HepG2 (cell line): ENCODE measurements at regions not wholly inside any gene's neighbourhood (a gene's known extent, or its start where the extent isn't known, plus 50 kb on each side); places are given as distances from the start of the nearest gene placed in this dataset.

Experiments
- CENPBD1 ChIP-seq: sonication (generic); formaldehyde crosslinking; IDR thresholded peaks from 2 replicates; pipeline ENCODE4 v1.8.0; 2022; ENCODE audit warnings: missing genetic modification reagents, low read depth, mild to moderate bottlenecking, borderline replicate concordance
- CHD4 ChIP-seq: fragments of 200-600 bp; sonication (generic); IDR thresholded peaks from 2 replicates; pipeline ENCODE4 v1.7.0; 2017; ENCODE audit warnings: mild to moderate bottlenecking, low read length, borderline replicate concordance
- GTF3A ChIP-seq: sonication (generic); formaldehyde crosslinking; conservative IDR thresholded peaks from 2 replicates; pipeline ENCODE4 v1.4.0; 2020; ENCODE audit warnings: mild to moderate bottlenecking, missing genetic modification reagents
- HNF4A ChIP-seq: sonication (generic); formaldehyde crosslinking; IDR thresholded peaks from 2 replicates; pipeline ENCODE4 v1.4.0; 2020; ENCODE audit warnings: missing genetic modification reagents
- KDM4B ChIP-seq: sonication (generic); formaldehyde crosslinking; IDR thresholded peaks from 2 replicates; pipeline ENCODE4 v1.4.0; 2020; ENCODE audit warnings: missing genetic modification reagents
- MAFG ChIP-seq: sonication (generic); formaldehyde crosslinking; IDR thresholded peaks from 2 replicates; pipeline ENCODE4 v1.5.1; 2020; ENCODE audit warnings: mild to moderate bottlenecking, missing genetic modification reagents
- MTA1 ChIP-seq: sonication (generic); formaldehyde crosslinking; IDR thresholded peaks from 2 replicates; pipeline ENCODE4 v1.4.0; 2020; ENCODE audit warnings: missing genetic modification reagents, mild to moderate bottlenecking, borderline replicate concordance
- NCOR1 ChIP-seq: fragments of 200-600 bp; sonication (generic); IDR thresholded peaks from 2 replicates; pipeline ENCODE4 v1.7.0; 2017; ENCODE audit warnings: antibody characterized with exemption, low read length, borderline replicate concordance
- NFKBIZ ChIP-seq: IDR thresholded peaks from 2 replicates; pipeline ENCODE4 v1.6.1; 2018; ENCODE audit warnings: missing genetic modification reagents, missing compliant biosample characterization
- RAD51 ChIP-seq: fragments of 450-650 bp; IDR thresholded peaks from 2 replicates; pipeline ENCODE4 v1.6.1; 2016; ENCODE audit warnings: borderline replicate concordance
- SMAD9 ChIP-seq: sonication (generic); formaldehyde crosslinking; IDR thresholded peaks from 2 replicates; pipeline ENCODE4 v1.5.1; 2020; ENCODE audit warnings: mild to moderate bottlenecking, missing genetic modification reagents
- SP4 ChIP-seq: sonication (generic); formaldehyde crosslinking; IDR thresholded peaks from 2 replicates; pipeline ENCODE4 v1.8.1; 2023; ENCODE audit warnings: mild to moderate bottlenecking, missing genetic modification reagents
- TOPORS ChIP-seq: sonication (generic); formaldehyde crosslinking; IDR thresholded peaks from 2 replicates; pipeline ENCODE4 v1.8.0; 2023; ENCODE audit warnings: mild to moderate bottlenecking, missing genetic modification reagents
- ZBTB37 ChIP-seq: sonication (generic); formaldehyde crosslinking; IDR thresholded peaks from 2 replicates; pipeline ENCODE4 v1.4.0; 2020; ENCODE audit warnings: mild to moderate bottlenecking, missing genetic modification reagents
- ZFP36L1 ChIP-seq: sonication (generic); formaldehyde crosslinking; IDR thresholded peaks from 2 replicates; pipeline ENCODE4 v1.8.0; 2022; ENCODE audit warnings: mild to moderate bottlenecking, missing genetic modification reagents, moderate library complexity
- ZNF225 ChIP-seq: sonication (generic); formaldehyde crosslinking; IDR thresholded peaks from 2 replicates; pipeline ENCODE4 v1.4.0; 2020; ENCODE audit warnings: mild to moderate bottlenecking, missing genetic modification reagents
- ZNF343 ChIP-seq: sonication (generic); formaldehyde crosslinking; IDR thresholded peaks from 2 replicates; pipeline ENCODE4 v1.4.0; 2020; ENCODE audit warnings: mild to moderate bottlenecking, missing genetic modification reagents
- ZSCAN25 ChIP-seq: sonication (generic); formaldehyde crosslinking; IDR thresholded peaks from 2 replicates; pipeline ENCODE4 v1.8.0; 2022; ENCODE audit warnings: mild to moderate bottlenecking, missing genetic modification reagents
- TF ChIP-seq, protein P1 (sequence below): sonication (generic); formaldehyde crosslinking; IDR thresholded peaks from 2 replicates; pipeline ENCODE4 v1.4.0; 2020; ENCODE audit warnings: missing genetic modification reagents
- TF ChIP-seq, protein P2 (sequence below): sonication (generic); formaldehyde crosslinking; IDR thresholded peaks from 2 replicates; pipeline ENCODE4 v1.5.0; 2020; ENCODE audit warnings: missing genetic modification reagents
- TF ChIP-seq, protein P3 (sequence below): sonication (generic); formaldehyde crosslinking; IDR thresholded peaks from 2 replicates; pipeline ENCODE4 v1.5.0; 2020; ENCODE audit warnings: missing genetic modification reagents
- TF ChIP-seq, protein P4 (sequence below): sonication (generic); formaldehyde crosslinking; IDR thresholded peaks from 2 replicates; pipeline ENCODE4 v1.4.0; 2020; ENCODE audit warnings: missing genetic modification reagents

DNA sequence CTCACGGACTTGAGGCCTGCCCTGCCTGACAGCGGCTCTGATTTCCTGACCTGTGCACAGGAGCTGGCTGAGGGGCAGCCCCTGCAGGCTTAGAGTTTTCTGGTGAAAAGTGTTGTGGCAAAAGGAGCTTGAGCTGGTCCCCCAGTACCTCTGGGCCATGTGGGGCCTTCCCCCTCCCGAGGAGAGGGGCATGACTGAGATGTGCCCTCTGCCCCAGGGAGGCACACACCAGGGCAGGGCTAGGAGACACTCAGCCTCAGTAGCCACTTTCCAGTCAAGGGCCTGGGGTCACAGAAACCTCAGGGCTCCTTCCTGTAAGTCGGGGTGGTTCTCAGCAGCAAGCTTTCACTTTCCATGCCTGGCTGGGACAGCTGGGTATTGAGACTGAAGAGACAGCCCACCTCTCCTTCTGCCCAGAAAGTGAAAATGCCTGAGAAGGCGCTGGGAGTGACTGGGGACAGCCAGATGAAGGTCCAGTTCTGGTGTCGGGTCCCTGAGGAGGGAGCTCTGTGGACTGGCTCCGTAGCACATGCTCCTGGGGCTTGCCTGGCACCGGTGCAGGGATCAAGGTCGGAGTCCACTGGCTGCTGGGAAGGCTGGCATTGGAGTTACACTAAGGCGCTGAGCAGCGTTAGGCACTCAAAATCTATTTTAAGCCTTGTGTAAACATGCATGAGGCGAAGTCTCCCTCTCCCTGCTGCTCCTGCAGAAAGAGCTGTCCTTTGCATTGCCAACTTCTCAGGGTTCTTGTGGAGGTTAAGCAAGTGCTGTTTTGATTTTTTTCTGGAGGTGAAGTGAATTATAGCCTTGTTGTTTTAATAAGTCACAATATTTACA is 394.9 kb downstream of the GADD45G start (continued):
- TF ChIP-seq, protein P1, sequence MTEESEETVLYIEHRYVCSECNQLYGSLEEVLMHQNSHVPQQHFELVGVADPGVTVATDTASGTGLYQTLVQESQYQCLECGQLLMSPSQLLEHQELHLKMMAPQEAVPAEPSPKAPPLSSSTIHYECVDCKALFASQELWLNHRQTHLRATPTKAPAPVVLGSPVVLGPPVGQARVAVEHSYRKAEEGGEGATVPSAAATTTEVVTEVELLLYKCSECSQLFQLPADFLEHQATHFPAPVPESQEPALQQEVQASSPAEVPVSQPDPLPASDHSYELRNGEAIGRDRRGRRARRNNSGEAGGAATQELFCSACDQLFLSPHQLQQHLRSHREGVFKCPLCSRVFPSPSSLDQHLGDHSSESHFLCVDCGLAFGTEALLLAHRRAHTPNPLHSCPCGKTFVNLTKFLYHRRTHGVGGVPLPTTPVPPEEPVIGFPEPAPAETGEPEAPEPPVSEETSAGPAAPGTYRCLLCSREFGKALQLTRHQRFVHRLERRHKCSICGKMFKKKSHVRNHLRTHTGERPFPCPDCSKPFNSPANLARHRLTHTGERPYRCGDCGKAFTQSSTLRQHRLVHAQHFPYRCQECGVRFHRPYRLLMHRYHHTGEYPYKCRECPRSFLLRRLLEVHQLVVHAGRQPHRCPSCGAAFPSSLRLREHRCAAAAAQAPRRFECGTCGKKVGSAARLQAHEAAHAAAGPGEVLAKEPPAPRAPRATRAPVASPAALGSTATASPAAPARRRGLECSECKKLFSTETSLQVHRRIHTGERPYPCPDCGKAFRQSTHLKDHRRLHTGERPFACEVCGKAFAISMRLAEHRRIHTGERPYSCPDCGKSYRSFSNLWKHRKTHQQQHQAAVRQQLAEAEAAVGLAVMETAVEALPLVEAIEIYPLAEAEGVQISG (CRISPR knock-in tag): peak; percentile 42; the same call in 1 of the 2 replicates
- TF ChIP-seq ZFP36L1 (CRISPR knock-in tag): 0 out of 2 replicates have a peak, but pooled peaks have one; percentile 75
- TF ChIP-seq KDM4B: no peak
- TF ChIP-seq, protein P2, sequence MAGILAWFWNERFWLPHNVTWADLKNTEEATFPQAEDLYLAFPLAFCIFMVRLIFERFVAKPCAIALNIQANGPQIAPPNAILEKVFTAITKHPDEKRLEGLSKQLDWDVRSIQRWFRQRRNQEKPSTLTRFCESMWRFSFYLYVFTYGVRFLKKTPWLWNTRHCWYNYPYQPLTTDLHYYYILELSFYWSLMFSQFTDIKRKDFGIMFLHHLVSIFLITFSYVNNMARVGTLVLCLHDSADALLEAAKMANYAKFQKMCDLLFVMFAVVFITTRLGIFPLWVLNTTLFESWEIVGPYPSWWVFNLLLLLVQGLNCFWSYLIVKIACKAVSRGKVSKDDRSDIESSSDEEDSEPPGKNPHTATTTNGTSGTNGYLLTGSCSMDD (CRISPR knock-in tag): no peak
- TF ChIP-seq NCOR1: 0 out of 2 replicates have a peak, but pooled peaks have one; percentile 21
- no peak for TF ChIP-seq TOPORS (CRISPR knock-in tag)
- 0 out of 2 replicates have a peak, but pooled peaks have one; percentile 29 for TF ChIP-seq ZSCAN25
- TF ChIP-seq RAD51: no peak
- no peak for TF ChIP-seq ZNF225
- 0 out of 2 replicates have a peak, but pooled peaks have one; percentile 14 for TF ChIP-seq NFKBIZ (CRISPR knock-in tag)
- TF ChIP-seq CENPBD1: no peak
- TF ChIP-seq, protein P3, sequence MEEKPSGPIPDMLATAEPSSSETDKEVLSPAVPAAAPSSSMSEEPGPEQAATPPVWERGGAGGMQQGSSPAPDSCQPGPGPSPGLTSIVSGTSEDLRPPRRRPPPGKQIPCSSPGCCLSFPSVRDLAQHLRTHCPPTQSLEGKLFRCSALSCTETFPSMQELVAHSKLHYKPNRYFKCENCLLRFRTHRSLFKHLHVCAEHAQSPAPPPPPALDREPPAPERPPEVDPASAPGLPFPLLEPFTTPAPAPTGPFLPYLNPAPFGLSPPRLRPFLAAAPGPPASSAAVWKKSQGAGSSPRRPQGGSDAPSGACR (CRISPR knock-in tag): 0 out of 2 replicates have a peak, but pooled peaks have one; percentile 32
- TF ChIP-seq SMAD9 (CRISPR knock-in tag): no peak
- TF ChIP-seq ZNF343: no peak
- TF ChIP-seq MTA1 (CRISPR knock-in tag): peak; percentile 95
- TF ChIP-seq, protein P4, sequence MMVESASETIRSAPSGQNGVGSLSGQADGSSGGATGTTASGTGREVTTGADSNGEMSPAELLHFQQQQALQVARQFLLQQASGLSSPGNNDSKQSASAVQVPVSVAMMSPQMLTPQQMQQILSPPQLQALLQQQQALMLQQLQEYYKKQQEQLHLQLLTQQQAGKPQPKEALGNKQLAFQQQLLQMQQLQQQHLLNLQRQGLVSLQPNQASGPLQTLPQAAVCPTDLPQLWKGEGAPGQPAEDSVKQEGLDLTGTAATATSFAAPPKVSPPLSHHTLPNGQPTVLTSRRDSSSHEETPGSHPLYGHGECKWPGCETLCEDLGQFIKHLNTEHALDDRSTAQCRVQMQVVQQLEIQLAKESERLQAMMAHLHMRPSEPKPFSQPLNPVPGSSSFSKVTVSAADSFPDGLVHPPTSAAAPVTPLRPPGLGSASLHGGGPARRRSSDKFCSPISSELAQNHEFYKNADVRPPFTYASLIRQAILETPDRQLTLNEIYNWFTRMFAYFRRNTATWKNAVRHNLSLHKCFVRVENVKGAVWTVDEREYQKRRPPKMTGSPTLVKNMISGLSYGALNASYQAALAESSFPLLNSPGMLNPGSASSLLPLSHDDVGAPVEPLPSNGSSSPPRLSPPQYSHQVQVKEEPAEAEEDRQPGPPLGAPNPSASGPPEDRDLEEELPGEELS (CRISPR knock-in tag): peak; percentile 50
- TF ChIP-seq HNF4A (CRISPR knock-in tag): peak; percentile 95
- TF ChIP-seq MAFG: no peak
- no peak for TF ChIP-seq GTF3A (CRISPR knock-in tag)
- TF ChIP-seq CHD4: no peak
- no peak for TF ChIP-seq SP4 (CRISPR knock-in tag)
- 0 out of 2 replicates have a peak, but pooled peaks have one; percentile 5 for TF ChIP-seq ZBTB37 (CRISPR knock-in tag)
